H9 (cell line): ENCODE measurements at regions not wholly inside any gene's neighbourhood (a gene's known extent, or its start where the extent isn't known, plus 50 kb on each side); places are given as distances from the start of the nearest gene placed in this dataset.

ENCODE experiments used
- DNase-seq: peaks from one replicate; pipeline ENCODE4 v3.0.0-alpha.2; 2017
- H2AFZ ChIP-seq: one replicate; pipeline ENCODE4 v1.6.1; 2013; ENCODE audit warnings: mild to moderate bottlenecking, low read length, control low read depth, moderate library complexity
- H2AK5ac ChIP-seq: 2 replicates; pipeline ENCODE4 v1.6.1; 2013; ENCODE audit warnings: low read length, control low read depth, mixed read lengths; ENCODE audit not compliant: insufficient read length
- H2BK120ac ChIP-seq: one replicate; pipeline ENCODE4 v1.6.1; 2013; ENCODE audit warnings: low read depth, mild to moderate bottlenecking, low read length, control low read depth, inconsistent platforms; ENCODE audit not compliant: poor library complexity, severe bottlenecking
- H2BK12ac ChIP-seq: 2 replicates; pipeline ENCODE4 v1.6.1; 2013; ENCODE audit warnings: low read length, control low read depth, mixed read lengths, low read depth; ENCODE audit not compliant: insufficient read length
- H2BK15ac ChIP-seq: 2 replicates; pipeline ENCODE4 v1.6.1; 2013; ENCODE audit warnings: low read depth, low read length, control low read depth
- H2BK20ac ChIP-seq: one replicate; pipeline ENCODE4 v1.6.1; 2013; ENCODE audit warnings: low read depth, mild to moderate bottlenecking, low read length, control low read depth, inconsistent platforms; ENCODE audit not compliant: poor library complexity, severe bottlenecking
- H2BK5ac ChIP-seq: 2 replicates; pipeline ENCODE4 v1.6.1; 2013; ENCODE audit warnings: low read length, control low read depth, mixed read lengths; ENCODE audit not compliant: insufficient read length
- H3K14ac ChIP-seq: 2 replicates; pipeline ENCODE4 v1.6.1; 2013; ENCODE audit warnings: low read length, control low read depth; ENCODE audit not compliant: insufficient read depth
- H3K18ac ChIP-seq: 2 replicates; pipeline ENCODE4 v1.6.1; 2013; ENCODE audit warnings: low read depth, mild to moderate bottlenecking, mixed read lengths, low read length, control low read depth; ENCODE audit not compliant: insufficient read length
- H3K23ac ChIP-seq: 2 replicates; pipeline ENCODE4 v1.6.1; 2013; ENCODE audit warnings: low read length, control low read depth, mixed read lengths, low read depth; ENCODE audit not compliant: insufficient read length
- H3K23me2 ChIP-seq: 2 replicates; pipeline ENCODE4 v1.6.1; 2013; ENCODE audit warnings: low read depth, mild to moderate bottlenecking, mixed read lengths, low read length, control low read depth; ENCODE audit not compliant: insufficient read length, poor library complexity, severe bottlenecking
- H3K27ac ChIP-seq: 2 replicates; pipeline ENCODE4 v1.5.1; 2013; ENCODE audit warnings: low read length, control low read depth, mixed read lengths, low read depth; ENCODE audit not compliant: insufficient read length
- H3K27me3 ChIP-seq: 2 replicates; pipeline ENCODE4 v1.6.1; 2013; ENCODE audit warnings: low read length, control low read depth, inconsistent platforms; ENCODE audit not compliant: insufficient read depth
- H3K4ac ChIP-seq: 2 replicates; pipeline ENCODE4 v1.6.1; 2013; ENCODE audit warnings: low read depth, mild to moderate bottlenecking, control low read depth, inconsistent platforms, low read length, moderate library complexity
- H3K4me1 ChIP-seq: 2 replicates; pipeline ENCODE4 v1.6.1; 2013; ENCODE audit warnings: low read length, control low read depth, inconsistent platforms; ENCODE audit not compliant: insufficient read depth
- H3K4me2 ChIP-seq: 2 replicates; pipeline ENCODE4 v1.6.1; 2013; ENCODE audit warnings: low read length, control low read depth, mixed read lengths; ENCODE audit not compliant: insufficient read length, insufficient read depth
- H3K56ac ChIP-seq: 2 replicates; pipeline ENCODE4 v1.6.1; 2013; ENCODE audit warnings: low read depth, mild to moderate bottlenecking, mixed read lengths, low read length, control low read depth; ENCODE audit not compliant: insufficient read length
- H3K79me1 ChIP-seq: 2 replicates; pipeline ENCODE4 v1.6.1; 2013; ENCODE audit warnings: low read depth, mild to moderate bottlenecking, moderate library complexity, low read length, control low read depth, inconsistent platforms; ENCODE audit not compliant: insufficient read depth, poor library complexity, severe bottlenecking
- H3K79me2 ChIP-seq: 2 replicates; pipeline ENCODE4 v1.6.1; 2013; ENCODE audit warnings: low read length, control low read depth, inconsistent platforms; ENCODE audit not compliant: insufficient read depth
- H3K9ac ChIP-seq: 2 replicates; pipeline ENCODE4 v1.6.1; 2013; ENCODE audit warnings: low read length, control low read depth, mixed read lengths; ENCODE audit not compliant: insufficient read length; ENCODE audit errors: extremely low read depth
- H3K9me3 ChIP-seq: one replicate; pipeline ENCODE4 v1.6.1; 2013; ENCODE audit warnings: low read depth, low read length, inconsistent platforms; ENCODE audit not compliant: control insufficient read depth
- H3T11ph ChIP-seq: one replicate; pipeline ENCODE4 v1.6.1; 2013; ENCODE audit warnings: mild to moderate bottlenecking, low read length, control low read depth, inconsistent platforms
- H4K20me1 ChIP-seq: one replicate; pipeline ENCODE4 v1.6.1; 2013; ENCODE audit not compliant: control insufficient read depth, insufficient read length, insufficient read depth
- H4K5ac ChIP-seq: 2 replicates; pipeline ENCODE4 v1.6.1; 2013; ENCODE audit warnings: low read depth, mild to moderate bottlenecking, mixed read lengths, low read length, control low read depth; ENCODE audit not compliant: insufficient read length
- H4K8ac ChIP-seq: replicated peaks from 2 replicates; pipeline ENCODE4 v1.6.1; 2013; ENCODE audit warnings: low read length, control low read depth, mixed read lengths, low read depth; ENCODE audit not compliant: insufficient read length
- H4K91ac ChIP-seq: 2 replicates; pipeline ENCODE4 v1.6.1; 2013; ENCODE audit warnings: low read depth, mild to moderate bottlenecking, moderate library complexity, mixed read lengths, low read length, control low read depth; ENCODE audit not compliant: insufficient read length
- H3K27ac Mint-ChIP-seq, 3 experiments: 2 replicates in 2 of 3; 3 replicates in 1 of 3; pipeline ENCODE4 v1.8.0; 2020 to 2021; ENCODE audit warnings: mixed read lengths in 3 of 3, mild to moderate bottlenecking in 1 of 3, moderate library complexity in 1 of 3
- H3K27me3 Mint-ChIP-seq: 2 replicates; pipeline ENCODE4 v1.8.0; 2021; ENCODE audit warnings: low read depth, mild to moderate bottlenecking, moderate library complexity, mixed read lengths
- H3K36me3 Mint-ChIP-seq, 3 experiments: 2 replicates in 2 of 3; 3 replicates in 1 of 3; pipeline ENCODE4 v1.8.0; 2020 to 2021; ENCODE audit warnings: low read depth in 3 of 3, mixed read lengths in 3 of 3; ENCODE audit not compliant: insufficient read depth in 1 of 3
- H3K4me1 Mint-ChIP-seq, 2 experiments: 2 replicates each; pipeline ENCODE4 v1.8.0; 2020; ENCODE audit warnings: mixed read lengths in 2 of 2
- H3K4me3 Mint-ChIP-seq, 2 experiments: 2 replicates in 1 of 2; 3 replicates in 1 of 2; pipeline ENCODE4 v1.8.0; 2020 to 2021; ENCODE audit warnings: mild to moderate bottlenecking in 2 of 2, mixed read lengths in 2 of 2, moderate library complexity in 1 of 2
- H3K9me3 Mint-ChIP-seq, 2 experiments: 2 replicates in 1 of 2; 3 replicates in 1 of 2; pipeline ENCODE4 v1.8.0; 2020; ENCODE audit warnings: mild to moderate bottlenecking in 2 of 2, mixed read lengths in 2 of 2, moderate library complexity in 1 of 2
- CTCF ChIP-seq: fragments of 200-600 bp; sonication (generic); conservative IDR thresholded peaks from 3 replicates; pipeline ENCODE4 v1.8.0; 2021; ENCODE audit warnings: antibody characterized with exemption, mild to moderate bottlenecking
- WGBS: extraction: QIAGEN DNeasy Blood & Tissue Kit; methylation state at CpG from one replicate; pipeline ENCODE4 v1.1.7; 2013; ENCODE audit warnings: missing lambda C conversion rate, low lambda C conversion rate, mixed read lengths; ENCODE audit not compliant: insufficient read length; ENCODE audit errors: extremely low coverage; 5-methylcytosine and 5-hydroxymethylcytosine counted together

- Mint-ChIP-seq H3K4me3 (no peak overlapping the region), H3K27ac (no peak overlapping the region), H3K9me3 (peaks cover 0 to 1% of the 10 kb centered on the region in 2 experiments; a peak in 1 of 5 replicates), H3K27me3 (peaks cover 6% of the 10 kb centered on the region), H3K4me1 (peaks cover 12 to 14% of the 10 kb centered on the region in 2 experiments), H3K36me3 (no peaks in the 10 kb centered on the region)
- Histone ChIP-seq H2BK5ac (no peak overlapping the region), H4K5ac (no peak overlapping the region), H3T11ph (no peak overlapping the region), H4K8ac (no peak overlapping the region), H2BK120ac (no peak overlapping the region), H2BK12ac (no peak overlapping the region), H4K91ac (no peak overlapping the region), H2AK5ac (no peak overlapping the region), H3K27me3 (no peaks in the 10 kb centered on the region), H3K56ac (no peak overlapping the region), H3K14ac (no peak overlapping the region), H3K79me2 (no peaks in the 10 kb centered on the region), H3K23ac (no peak overlapping the region), H3K23me2 (no peaks in the 10 kb centered on the region), H3K4ac (no peak overlapping the region), H4K20me1 (no peaks in the 10 kb centered on the region), H3K27ac (no peak overlapping the region), H3K79me1 (no peaks in the 10 kb centered on the region), H3K18ac (no peak overlapping the region), H2AFZ (no peak overlapping the region), H3K9ac (no peak overlapping the region), H3K4me2 (no peak overlapping the region), H2BK20ac (no peak overlapping the region), H3K9me3 (no peaks in the 10 kb centered on the region), H3K4me1 (no peaks in the 10 kb centered on the region), H2BK15ac (no peak overlapping the region)
- TF ChIP-seq CTCF, result no peak
- WGBS, result no CpG with 5 or more reads among the region's 6 CpGs
- no peak for DNase-seq
Measured at GRCh38 chr2:105678346-105678745, 66.4 kb upstream of the NCK2 start.
